Iris pigment epithelial cell (primary cell): ENCODE measurements at regions not wholly inside any gene's neighbourhood (a gene's known extent, or its start where the extent isn't known, plus 50 kb on each side); places are given as distances from the start of the nearest gene placed in this dataset.
"Not testable (repeated sequence)": the region's sequence is repeated elsewhere in the genome, so short reads cannot be mapped to it uniquely, and the experiment has no call there.

ENCODE experiments used
- DNase-seq: peaks from one replicate; pipeline ENCODE4 v3.0.0-alpha.2; 2011; ENCODE audit warnings: low read depth

DNA sequence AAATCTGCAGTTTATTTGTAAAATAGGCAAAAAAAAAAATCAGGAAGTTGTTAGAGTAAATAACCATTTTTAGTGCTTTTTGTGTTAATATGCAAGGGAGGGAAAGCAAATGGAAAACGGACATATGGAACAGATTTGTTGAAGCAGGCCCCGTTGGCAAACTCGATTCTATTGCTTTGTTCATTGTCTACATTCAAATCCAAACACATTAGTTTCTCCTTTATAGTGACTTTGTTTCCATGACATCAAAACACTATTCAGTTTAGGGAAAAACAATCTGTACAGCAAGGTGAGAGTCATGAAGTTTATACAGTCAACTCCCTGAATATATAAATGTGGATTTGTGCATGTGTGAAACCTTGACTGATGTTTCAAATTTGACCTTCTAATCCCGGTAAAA is 142.2 kb downstream of the FAM47A start:
- no peak for DNase-seq

DNA sequence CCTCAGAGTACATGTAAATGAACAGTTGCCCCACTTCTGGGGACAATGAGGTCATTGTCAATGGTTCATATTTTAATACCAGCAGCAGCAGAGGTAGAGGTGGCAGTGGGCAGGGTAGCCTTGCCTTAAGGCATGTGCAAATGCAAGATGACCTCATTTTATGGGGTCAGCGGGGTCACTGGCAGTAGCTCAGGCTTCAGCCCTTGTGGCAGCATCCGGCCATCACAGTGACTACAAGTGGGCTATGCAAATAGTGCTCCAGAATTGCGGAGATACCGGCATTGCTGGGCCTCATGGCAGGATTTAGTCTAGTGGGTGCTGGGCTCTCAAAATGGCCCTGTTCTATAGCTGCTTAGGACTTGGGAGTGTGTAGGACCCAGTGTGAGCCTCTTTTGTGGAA is 144.7 kb downstream of the FAM47A start:
- DNase-seq = no peak

DNA sequence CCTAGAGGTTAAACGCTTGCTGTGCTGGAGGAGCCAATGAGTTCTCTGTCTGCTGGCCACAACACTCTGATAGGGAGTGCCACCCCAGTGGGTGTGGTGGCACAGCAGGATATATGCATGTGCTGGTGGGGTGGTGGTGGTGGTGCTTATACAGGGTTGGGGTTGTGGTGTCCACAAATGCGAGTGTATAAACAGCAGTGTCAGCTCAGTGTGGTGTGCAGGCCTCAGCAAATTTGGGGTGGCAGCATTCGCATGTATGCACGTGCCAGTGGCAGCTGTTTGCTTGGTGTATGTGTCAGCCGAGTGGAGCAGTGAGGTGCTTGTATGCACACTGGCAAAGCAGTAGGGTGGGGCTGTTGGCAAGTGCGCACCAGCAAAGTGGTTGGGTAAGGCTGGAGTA is 157.4 kb downstream of the FAM47A start:
- no peak for DNase-seq

DNA sequence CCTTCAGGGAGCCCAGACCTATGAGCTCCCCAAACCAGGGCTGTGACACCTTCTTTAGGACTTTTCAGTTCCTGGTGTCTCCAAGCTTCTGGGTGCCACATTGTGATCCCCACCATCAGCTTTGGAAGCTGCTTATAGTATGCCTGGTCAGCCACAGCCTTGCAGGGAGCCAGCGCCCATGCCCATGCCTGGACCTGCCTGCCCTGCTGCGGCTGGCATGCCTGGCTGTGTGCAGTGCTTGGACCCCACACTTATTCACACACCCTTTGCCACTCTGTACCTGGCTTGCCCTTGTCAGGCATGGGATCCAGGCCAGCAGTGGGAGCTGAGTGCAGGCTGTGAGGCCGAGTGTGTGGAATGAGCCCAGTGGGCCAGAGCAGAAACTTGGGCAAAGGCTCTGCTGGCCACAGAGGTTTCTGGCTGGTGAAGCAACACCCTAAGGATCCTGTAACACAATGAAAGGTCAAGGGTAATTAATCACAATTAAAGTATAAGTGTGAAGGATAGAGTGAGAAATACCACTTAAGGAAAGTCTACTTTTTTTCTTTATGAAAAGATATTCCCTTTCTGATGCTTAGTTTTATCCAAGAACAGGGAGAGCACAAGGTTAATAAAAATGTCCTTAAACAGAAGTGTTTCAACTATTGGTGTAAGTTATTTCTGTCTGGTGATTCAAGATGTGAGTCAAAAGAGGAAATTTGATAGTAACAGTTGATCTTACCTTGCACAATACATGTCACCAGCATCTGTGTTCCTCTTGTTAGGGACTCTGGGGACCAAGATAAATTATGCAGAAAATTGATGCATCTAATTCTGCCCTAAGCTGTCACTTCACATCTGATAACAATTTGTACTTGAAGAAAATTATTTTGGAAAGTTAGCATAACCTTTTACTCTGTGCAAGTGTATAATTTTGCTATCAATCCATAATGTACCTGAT is 161.8 kb downstream of the FAM47A start:
- DNase-seq = no peak

DNA sequence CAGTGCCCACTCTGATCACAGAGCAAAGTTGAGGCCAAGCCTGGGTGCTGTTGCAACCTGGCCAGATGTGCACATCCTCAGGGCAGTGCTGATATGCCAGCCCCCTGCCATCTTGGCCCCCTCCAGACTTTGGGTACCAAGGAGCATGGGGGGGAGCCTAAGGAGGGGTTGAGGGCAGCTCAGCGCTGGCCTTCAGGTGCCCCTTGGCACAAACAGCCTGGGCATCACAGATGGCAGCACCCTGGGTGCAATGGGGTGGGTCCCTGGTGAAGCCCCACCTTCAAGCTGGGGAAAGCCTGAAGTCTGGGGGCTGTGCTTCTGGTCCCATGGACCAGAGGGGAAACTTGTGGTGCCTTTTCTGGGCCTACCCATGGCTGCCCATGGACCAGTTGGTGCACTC is 163.0 kb downstream of the FAM47A start:
- DNase-seq = no peak

DNA sequence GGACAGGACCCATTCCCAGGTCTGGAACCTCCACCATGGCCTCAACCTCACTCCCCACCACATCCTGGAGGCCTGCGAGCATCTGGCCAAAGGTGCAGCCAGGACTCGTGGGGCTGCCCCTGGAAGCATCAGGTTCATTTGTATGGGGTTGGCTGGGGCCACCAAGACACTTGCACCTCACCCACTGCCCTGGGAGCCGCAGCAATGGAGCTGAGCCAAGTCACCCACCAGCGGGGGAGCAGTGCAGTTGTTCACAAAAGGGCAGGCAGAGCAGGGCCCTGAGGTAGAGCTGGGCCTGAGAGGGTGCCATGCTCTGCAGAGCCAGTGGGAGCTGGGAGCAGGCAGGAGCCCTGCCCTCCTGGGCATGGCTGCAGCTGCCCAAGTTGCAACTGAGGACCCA is 163.5 kb downstream of the FAM47A start:
- no peak for DNase-seq

DNA sequence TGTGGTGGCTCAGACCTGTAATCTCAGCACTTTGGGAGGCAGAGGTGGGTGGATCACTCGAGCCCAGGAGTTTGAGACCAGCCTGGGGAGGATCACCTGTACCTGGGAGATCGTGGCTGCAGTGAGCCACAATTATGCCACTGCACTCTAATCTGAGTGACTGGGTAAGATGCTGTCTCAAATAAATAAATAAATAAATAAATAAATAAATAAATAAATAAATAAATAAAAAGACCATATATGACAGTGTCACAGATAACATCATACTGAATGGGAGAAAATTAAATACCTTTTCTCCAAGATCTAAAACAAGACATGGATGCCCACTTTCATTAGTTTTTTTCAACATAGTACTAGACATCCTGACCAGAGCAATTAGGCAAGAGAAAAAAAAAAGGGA is 182.8 kb downstream of the FAM47A start:
- no peak for DNase-seq

DNA sequence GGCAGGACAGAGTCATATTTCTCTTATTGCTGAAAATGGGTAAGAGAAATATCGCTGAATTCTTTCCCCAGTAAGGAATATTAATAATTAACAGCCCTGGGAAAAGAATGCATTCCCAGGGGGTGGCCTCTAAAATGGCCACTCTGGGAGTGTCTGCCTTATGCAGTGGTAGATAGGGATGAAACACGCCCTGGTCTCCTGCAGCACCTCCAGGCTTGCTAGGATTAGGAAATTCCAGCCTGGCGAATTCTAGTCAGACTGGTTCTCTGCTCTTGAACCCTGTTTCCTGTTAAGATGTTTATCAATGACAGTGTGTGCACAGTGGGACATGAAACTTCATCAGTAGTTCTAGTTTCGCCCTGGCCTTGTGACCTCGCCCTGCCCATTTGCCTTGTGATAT is 205.9 kb downstream of the FAM47A start:
- DNase-seq = not testable (repeated sequence)

DNA sequence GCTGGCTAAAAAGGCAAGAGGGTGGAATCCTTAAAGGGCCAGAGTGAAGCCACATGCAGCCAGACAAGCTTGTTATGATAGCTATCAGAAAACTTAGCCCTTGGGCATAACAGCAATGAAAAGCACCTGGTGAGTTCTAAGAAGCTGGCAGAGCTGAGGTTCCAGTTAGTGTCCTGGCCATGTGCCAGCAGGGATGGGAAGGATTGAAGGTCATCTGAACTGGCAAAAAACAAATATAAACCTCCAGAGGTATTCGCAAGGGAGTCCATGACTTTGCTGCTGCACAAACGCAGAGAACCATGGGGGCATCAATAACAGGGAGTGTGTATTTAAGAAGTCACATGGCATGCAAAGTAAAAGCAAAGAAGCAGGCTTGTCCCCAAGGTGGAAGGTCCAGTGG is 208.9 kb downstream of the FAM47A start:
- DNase-seq = no peak

DNA sequence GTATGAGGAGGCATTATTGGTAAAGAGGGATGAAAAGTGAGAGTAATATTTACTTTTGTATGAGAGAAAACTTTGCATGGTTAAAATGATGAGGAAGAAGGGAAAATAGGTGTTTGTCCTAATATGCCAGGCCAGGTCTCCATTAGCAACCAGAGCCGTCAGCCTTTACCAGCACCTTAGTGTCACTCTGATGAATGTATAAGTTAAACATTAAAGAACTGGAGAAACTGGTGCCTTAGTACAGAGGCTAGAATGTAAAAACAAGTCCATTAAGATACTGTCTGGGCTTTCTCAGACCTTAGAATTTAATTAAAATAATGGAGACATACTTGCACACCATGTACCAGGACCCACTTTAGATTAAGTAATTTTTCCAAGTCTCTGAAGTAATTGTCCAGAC is 222.3 kb downstream of the FAM47A start:
- no peak for DNase-seq

DNA sequence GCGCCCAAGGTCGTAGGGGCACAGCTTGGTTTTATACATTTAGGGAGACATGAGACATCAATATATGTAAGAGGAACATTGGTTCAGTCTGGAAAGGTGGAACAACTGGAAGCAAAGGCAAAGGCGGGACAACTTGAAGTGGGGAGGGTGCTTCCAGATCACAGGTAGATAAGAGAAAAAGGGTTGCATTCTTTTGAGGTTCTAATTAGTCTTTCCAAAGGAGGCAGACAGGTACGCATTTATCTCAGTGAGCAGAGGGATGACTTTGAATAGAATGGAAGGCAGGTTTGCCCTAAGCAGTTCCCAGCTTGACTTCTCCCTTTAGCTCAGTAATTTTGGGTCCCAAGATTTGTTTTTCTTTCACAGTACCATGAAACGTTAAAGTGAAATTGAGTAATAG is 223.2 kb downstream of the FAM47A start:
- DNase-seq = no peak

DNA sequence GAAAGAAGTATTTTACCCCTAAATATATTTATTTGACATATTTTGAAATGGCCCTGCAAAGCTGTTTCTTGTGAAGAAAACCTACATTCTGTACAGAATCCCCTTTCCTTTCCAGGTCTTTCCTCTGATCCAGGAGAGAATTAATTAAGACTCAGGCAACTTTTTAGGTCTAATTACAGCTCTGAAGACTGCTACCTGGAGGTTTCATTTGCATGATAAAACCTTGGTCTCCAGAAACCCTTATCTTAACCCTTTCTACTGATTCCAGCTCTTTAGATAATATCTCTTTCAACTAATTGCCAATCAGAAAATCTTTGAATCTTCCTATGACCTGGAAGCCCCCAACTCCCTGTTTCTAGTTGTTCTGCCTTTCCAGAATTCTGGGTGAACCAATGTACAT is 224.0 kb downstream of the FAM47A start:
- DNase-seq = no peak

DNA sequence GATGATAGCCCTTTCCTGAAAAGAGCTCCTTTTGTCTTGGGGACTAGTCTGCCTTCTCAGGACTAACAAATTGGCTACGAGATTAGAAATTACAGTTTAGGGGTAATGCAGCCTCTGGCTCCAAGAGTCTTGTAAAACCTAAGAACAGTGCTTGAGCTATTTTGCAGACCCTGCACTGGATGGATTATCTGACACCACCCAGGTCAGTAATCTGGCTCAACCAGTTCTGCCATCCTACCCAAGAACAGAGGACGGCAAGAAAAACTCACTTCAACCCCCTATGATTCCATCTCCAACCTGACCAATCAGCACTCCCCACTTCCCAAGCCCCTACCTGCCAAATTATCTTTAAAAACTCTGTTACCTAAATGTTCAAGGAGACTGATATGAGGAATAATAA is 225.1 kb downstream of the FAM47A start:
- DNase-seq = no peak

DNA sequence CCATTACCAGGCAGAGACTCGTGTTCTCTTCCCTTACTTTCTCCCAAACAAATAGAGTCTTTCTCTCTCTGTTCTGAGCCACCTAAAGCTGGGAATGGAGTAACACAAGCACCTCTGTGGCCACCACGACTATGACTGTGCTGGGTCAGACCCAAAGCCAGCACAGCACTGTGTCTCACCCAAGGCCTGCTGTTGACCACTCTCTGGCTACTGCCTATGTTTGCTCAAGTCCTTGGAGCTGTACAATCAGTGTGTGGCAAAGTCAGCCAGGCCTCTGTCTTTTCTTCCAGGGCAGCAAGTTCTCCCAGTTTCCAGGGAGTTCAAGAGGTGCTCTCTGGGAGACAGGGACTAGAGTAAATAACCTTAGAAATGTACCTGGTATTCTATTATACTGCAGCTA is 239.4 kb downstream of the FAM47A start:
- DNase-seq = no peak

DNA sequence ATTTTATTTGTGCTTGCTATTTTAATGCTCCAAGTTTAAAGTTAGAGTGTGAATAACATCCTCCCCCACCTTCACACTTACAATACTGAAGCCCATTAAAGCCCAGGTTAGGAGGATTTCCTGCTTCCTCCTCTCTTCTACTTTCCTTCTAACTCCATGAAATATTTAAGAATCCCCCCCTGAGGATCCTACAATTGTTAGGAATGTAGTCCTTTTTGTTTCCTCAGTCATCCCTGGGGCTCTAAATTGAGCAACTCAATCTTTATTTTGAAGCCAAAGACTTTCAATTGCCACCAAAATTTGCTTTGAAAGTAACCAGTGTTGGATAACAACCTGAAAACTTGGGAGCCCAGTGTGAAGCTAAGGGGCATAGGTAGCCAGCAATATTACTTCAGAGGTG is 276.9 kb downstream of the FAM47A start:
- DNase-seq = no peak

DNA sequence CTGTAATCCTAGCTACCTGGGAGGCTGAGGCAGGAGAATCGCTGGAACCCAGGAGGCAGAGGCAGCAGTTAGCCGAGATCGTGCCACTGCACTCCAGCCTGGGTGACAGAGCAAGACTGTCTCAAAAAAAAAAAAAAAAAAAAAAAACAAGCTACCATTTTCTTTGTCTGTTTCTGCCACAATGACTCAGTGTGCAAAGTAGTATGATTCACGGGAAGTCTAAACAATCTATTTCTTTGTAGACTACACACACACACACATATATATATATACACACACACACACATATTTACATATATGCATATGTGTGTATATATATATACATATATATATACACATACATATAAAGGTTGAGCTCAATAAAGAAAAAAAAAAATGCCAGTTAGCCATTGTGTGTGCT is 280.0 kb downstream of the FAM47A start:
- DNase-seq = not testable (repeated sequence)

DNA sequence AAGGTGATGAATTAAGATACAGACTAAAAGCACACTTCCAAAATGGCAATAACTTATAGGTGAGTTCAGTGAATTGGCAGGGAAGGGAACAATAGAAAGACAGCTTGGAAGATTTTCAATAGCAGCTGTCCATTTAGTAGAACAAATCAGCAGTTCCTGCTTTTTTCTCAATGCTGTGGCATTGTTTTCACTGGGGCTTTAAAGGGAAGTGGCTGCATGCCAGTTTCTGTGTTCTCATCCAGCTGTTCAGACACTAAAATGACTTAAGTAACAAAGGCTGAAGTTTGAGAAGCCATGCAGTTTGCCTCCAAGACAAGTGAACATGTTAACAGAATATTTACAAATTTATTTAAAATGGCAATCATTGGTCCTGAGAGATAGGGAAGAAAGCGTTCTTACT is 291.9 kb downstream of the FAM47A start:
- no peak for DNase-seq

DNA sequence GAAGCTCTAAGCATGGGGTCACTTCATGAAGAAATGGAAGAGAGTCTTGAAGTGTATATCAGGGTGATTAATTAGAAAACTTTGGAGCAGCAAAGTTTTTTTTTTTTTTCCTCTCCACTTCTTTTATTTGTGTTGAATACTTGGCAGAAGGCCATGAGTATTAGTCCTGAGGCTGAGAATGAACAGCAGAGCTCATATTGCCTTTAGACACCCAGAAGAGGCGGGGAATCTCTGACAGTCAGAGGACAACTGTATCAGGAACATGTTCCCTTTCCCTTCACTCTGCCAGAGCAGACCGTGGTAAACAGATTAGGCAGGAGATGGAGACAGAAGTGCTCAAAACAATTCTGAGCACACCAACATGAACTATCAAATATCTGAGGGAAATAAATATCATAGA is 300.9 kb downstream of the FAM47A start:
- no peak for DNase-seq

DNA sequence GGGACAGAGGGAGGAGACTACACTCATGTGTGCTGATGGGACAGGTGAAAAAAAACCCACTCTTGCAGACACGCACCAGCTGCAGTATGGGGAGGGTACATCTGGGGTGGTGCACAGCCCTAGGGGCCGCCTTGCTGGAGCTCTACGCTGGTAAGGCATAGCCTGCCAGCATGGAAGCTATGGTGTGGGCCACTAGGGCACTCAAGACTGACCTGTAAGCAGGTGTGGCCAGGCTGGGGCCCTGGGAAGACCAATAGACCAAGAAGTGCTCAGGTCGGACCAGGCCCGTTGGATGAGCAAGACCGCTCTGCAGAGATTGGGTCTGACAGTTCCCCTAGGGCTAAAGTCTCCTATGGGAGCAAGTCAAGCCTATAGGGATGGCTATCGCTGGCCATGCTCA is 314.8 kb downstream of the FAM47A start:
- no peak for DNase-seq

DNA sequence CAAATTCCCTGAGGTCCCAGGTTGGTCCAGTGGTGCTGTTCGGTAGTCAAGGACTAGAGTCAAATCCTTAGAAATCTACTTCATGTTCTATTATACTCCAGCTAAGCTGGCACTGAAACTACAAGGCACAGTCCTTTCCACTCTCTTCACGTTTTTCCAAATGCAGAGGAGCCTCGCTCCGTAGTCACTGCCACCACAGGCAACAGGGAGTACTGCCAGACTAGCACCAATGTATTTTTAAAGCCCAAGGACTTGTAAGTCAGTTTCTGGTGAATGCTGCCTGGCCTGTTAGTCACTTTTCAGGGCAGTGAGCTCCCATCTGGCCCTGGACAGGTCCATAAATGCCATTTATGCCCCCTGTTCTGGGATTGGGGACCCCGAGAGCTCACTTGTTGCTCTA is 323.5 kb downstream of the FAM47A start:
- DNase-seq = no peak

DNA sequence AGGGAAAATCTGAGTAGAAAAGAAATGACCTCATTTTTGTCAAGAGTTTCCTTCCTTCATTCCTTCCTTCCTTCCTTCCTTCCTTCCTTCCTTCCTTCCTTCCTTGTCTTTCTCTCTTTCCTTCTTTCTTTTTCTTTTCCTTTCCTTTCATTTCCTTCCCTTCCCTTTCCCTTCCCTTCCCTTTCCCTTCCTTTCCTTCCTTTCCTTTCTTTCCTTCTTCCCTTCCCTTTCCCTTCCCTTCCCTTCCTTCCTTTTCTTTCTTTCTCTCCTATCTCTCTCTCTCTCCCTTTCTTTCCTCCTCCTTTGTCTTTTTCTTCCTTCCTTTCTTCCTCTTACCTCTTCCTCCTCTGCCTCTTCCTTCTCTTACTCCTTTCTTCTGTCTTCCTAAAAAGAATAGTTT is 347.6 kb downstream of the FAM47A start:
- no peak for DNase-seq

DNA sequence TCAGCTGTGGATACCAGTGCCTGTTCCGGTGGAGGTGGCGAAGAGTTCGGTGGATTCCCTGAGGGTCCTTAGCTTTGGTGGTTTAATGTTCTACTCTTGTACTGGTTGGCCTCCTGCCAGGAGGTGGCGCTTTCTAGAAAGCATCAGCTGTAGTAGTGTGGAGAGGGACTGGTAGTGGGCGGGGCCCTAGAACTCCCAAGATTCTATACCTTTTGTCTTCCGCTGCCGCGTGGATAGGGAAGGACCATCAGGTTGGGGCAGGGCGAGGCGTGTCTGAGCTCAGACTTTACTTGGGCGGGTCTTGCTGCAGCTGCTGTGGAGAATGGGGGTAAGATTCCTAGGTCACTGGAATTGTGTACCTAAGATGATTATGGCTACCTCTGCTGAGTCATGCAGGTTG is 390.3 kb downstream of the FAM47A start:
- DNase-seq = no peak

DNA sequence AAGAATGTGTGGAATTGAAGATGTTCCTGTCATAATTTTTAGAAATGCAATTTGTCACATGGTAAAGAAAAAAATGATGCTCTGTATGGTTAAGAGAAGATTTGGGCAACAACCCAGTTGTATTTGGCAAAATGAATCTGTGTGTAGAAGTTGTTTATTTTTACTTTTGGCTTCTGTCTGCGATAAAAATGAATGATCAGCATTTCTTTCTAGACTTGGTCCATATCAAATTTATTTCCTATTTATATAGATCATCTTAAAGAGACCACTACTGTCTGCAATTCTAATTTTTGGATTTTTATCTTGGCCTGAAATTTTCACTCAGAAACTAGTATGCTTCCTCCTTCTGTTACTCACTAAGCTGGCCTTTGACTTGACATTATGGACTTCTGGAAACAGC is 396.9 kb downstream of the FAM47A start:
- no peak for DNase-seq
